IMR-90 (cell line): ENCODE measurements at regions not wholly inside any gene's neighbourhood (a gene's known extent, or its start where the extent isn't known, plus 50 kb on each side); places are given as distances from the start of the nearest gene placed in this dataset.
A peak's percentile ranks its signal among the peaks of the same experiment; 100 is the strongest.

ENCODE experiments used
- ATAC-seq: fragments of 200-7000 bp; cut with Tn5 transposase; 2 replicates; pipeline ENCODE4 v1.9.1; 2020; ENCODE audit warnings: low read depth, mild to moderate bottlenecking, moderate library complexity
- BruUV-seq: library from RNA; stranded (reverse); fragments of 400-500 nt; replicated peaks from 2 replicates; lab custom pipeline; 2021; lab: Mats Ljungman, UMichigan
- CTCF ChIA-PET: fragments of 300-600 bp; formaldehyde crosslinking; extraction: SDS; loops from one replicate; lab custom pipeline; 2021; ENCODE audit warnings: antibody characterized with exemption; lab: Yijun Ruan, JAX
- POLR2A ChIA-PET: fragments of 300-600 bp; sonication (Branson Sonifier 250); formaldehyde crosslinking; loops from one replicate; lab custom pipeline; 2022; ENCODE audit warnings: antibody characterized with exemption; ENCODE audit not compliant: unreplicated experiment; lab: Charles Lee
- DNase-seq: peaks from one replicate; pipeline ENCODE4 v3.0.0; 2013
- H2AFZ ChIP-seq: replicated peaks from 2 replicates; pipeline ENCODE3; 2013; ENCODE audit warnings: low read length, mild to moderate bottlenecking; ENCODE audit not compliant: poor library complexity
- H2AK5ac ChIP-seq: 2 replicates; pipeline ENCODE4 v1.6.1; 2013; ENCODE audit warnings: low read depth, low read length, inconsistent platforms
- H2AK9ac ChIP-seq: replicated peaks from 2 replicates; pipeline ENCODE3; 2013; ENCODE audit warnings: mild to moderate bottlenecking, low read depth, low read length, moderate library complexity; ENCODE audit not compliant: poor library complexity
- H2BK120ac ChIP-seq: 2 replicates; pipeline ENCODE4 v1.6.1; 2013; ENCODE audit warnings: low read depth, low read length, inconsistent platforms
- H2BK15ac ChIP-seq: 3 replicates; pipeline ENCODE4 v1.6.1; 2013; ENCODE audit warnings: low read depth, low read length, inconsistent platforms
- H2BK20ac ChIP-seq: 2 replicates; pipeline ENCODE4 v1.6.1; 2013; ENCODE audit warnings: low read depth, mild to moderate bottlenecking, inconsistent platforms, low read length, moderate library complexity
- H2BK5ac ChIP-seq: 2 replicates; pipeline ENCODE4 v1.6.1; 2013; ENCODE audit warnings: mild to moderate bottlenecking, low read depth, low read length, inconsistent platforms; ENCODE audit not compliant: poor library complexity, severe bottlenecking
- H3K14ac ChIP-seq: replicated peaks from 2 replicates; pipeline ENCODE4 v1.6.1; 2013; ENCODE audit warnings: low read depth, low read length, inconsistent platforms
- H3K18ac ChIP-seq: 2 replicates; pipeline ENCODE4 v1.6.1; 2013; ENCODE audit warnings: low read depth, low read length, control low read depth
- H3K23ac ChIP-seq: 2 replicates; pipeline ENCODE4 v1.6.1; 2013; ENCODE audit warnings: low read depth, low read length, inconsistent platforms
- H3K27ac ChIP-seq: 2 replicates; pipeline ENCODE4 v1.5.1; 2013; ENCODE audit warnings: mild to moderate bottlenecking, control low read depth, low read length; ENCODE audit not compliant: insufficient read depth
- H3K27me3 ChIP-seq: 2 replicates; pipeline ENCODE4 v1.6.1; 2013; ENCODE audit warnings: low read length; ENCODE audit not compliant: control insufficient read depth, insufficient read depth
- H3K36me3 ChIP-seq: 2 replicates; pipeline ENCODE4 v1.6.1; 2013; ENCODE audit warnings: low read length, mixed read lengths; ENCODE audit not compliant: control insufficient read depth, insufficient read depth
- H3K4ac ChIP-seq: 2 replicates; pipeline ENCODE4 v1.6.1; 2013; ENCODE audit warnings: low read depth, low read length, inconsistent platforms
- H3K4me1 ChIP-seq: 2 replicates; pipeline ENCODE4 v1.6.1; 2013; ENCODE audit warnings: low read length, mixed read lengths; ENCODE audit not compliant: control insufficient read depth, insufficient read depth
- H3K4me2 ChIP-seq: 2 replicates; pipeline ENCODE4 v1.6.1; 2013; ENCODE audit warnings: low read depth, mild to moderate bottlenecking, control low read depth, low read length, moderate library complexity
- H3K4me3 ChIP-seq: 2 replicates; pipeline ENCODE4 v1.5.1; 2013; ENCODE audit warnings: low read depth, mild to moderate bottlenecking, control low read depth, low read length, moderate library complexity; ENCODE audit not compliant: insufficient read depth
- H3K56ac ChIP-seq: 2 replicates; pipeline ENCODE4 v1.6.1; 2013; ENCODE audit warnings: low read length, inconsistent platforms; ENCODE audit not compliant: insufficient read depth; ENCODE audit errors: extremely low read depth
- H3K79me1 ChIP-seq, 2 experiments: 2 replicates each; pipeline ENCODE4 v1.6.1; 2013; ENCODE audit warnings: low read length in 2 of 2, inconsistent platforms in 1 of 2, low read depth in 1 of 2
- H3K9ac ChIP-seq: 2 replicates; pipeline ENCODE4 v1.6.1; 2013; ENCODE audit warnings: low read depth, low read length, control low read depth
- H3K9me1 ChIP-seq: 2 replicates; pipeline ENCODE4 v1.6.1; 2013; ENCODE audit warnings: low read length, inconsistent platforms; ENCODE audit not compliant: insufficient read depth
- H3K9me3 ChIP-seq: 2 replicates; pipeline ENCODE4 v1.6.1; 2013; ENCODE audit warnings: low read length; ENCODE audit not compliant: control insufficient read depth, insufficient read depth
- H4K20me1 ChIP-seq: 2 replicates; pipeline ENCODE4 v1.6.1; 2013; ENCODE audit warnings: low read length, inconsistent platforms; ENCODE audit not compliant: insufficient read depth
- H4K5ac ChIP-seq: 2 replicates; pipeline ENCODE4 v1.6.1; 2013; ENCODE audit warnings: mild to moderate bottlenecking, low read depth, low read length, control low read depth
- H4K8ac ChIP-seq, 2 experiments: 2 replicates each; pipeline ENCODE4 v1.6.1; 2013; ENCODE audit warnings: low read depth in 2 of 2, low read length in 2 of 2, control low read depth in 1 of 2, inconsistent platforms in 1 of 2
- H4K91ac ChIP-seq: 2 replicates; pipeline ENCODE4 v1.6.1; 2013; ENCODE audit warnings: low read depth, low read length, inconsistent platforms; ENCODE audit not compliant: insufficient read depth
- CEBPB ChIP-seq: IDR thresholded peaks from 2 replicates; pipeline ENCODE4 v1.6.1; 2012; ENCODE audit warnings: low read depth, low read length, improper control_type of control experiment
- MAFK ChIP-seq: IDR thresholded peaks from 2 replicates; pipeline ENCODE4 v1.6.1; 2012; ENCODE audit warnings: low read depth, low read length, improper control_type of control experiment
- RAD21 ChIP-seq: IDR thresholded peaks from 2 replicates; pipeline ENCODE4 v1.6.1; 2012; ENCODE audit warnings: low read length, improper control_type of control experiment
- RCOR1 ChIP-seq: IDR thresholded peaks from 2 replicates; pipeline ENCODE4 v1.6.1; 2012; ENCODE audit warnings: mild to moderate bottlenecking, low read length, improper control_type of control experiment; ENCODE audit not compliant: insufficient replicate concordance
- SMC3 ChIP-seq: fragments of 150-350 bp; IDR thresholded peaks from 2 replicates; pipeline ENCODE4 v1.6.1; 2016; ENCODE audit warnings: low read depth, mild to moderate bottlenecking, antibody characterized with exemption, low read length, moderate library complexity
- WGBS, 2 experiments: methylation state at CpG; one replicate each; pipeline versions ENCODE4 v1.1.5 to v1.1.7; 2013; ENCODE audit warnings: missing lambda C conversion rate in 2 of 2; ENCODE audit not compliant: insufficient read length in 1 of 2; ENCODE audit errors: extremely low coverage in 2 of 2; 5-methylcytosine and 5-hydroxymethylcytosine counted together
- dilution Hi-C: fragments of 300-500 bp; cut with HindIII; formaldehyde crosslinking; loops from one replicate; pipeline ENCODE4 v1.14.3; 2018; ENCODE audit warnings: low sequenced_read_pairs; ENCODE audit not compliant: unreplicated experiment
- in situ Hi-C: fragments of 300-500 bp; cut with MboI; formaldehyde crosslinking; loops from 3 replicates; pipeline ENCODE4 v1.14.3; 2019; ENCODE audit warnings: low sequenced_read_pairs, inconsistent platforms, mixed read lengths
- intact Hi-C: fragments of 100-400 bp; cut with micrococcal nuclease; formaldehyde crosslinking; loops from 2 replicates; pipeline ENCODE4 v1.10.0; 2022

- TF ChIP-seq SMC3 (0 out of 2 replicates have a peak, but pooled peaks have one; percentile 11), RAD21 (peak; percentile 8; the same call in 1 of the 2 replicates), MAFK (peak; percentile 23; the same call in 1 of the 2 replicates)
Observed at GRCh38 chr2:67503066-67503795, 106.1 kb downstream of the ETAA1 start (continued).

- H3K27ac ChIP-seq, result no peak overlapping the region
- H2AK9ac ChIP-seq, result no peak overlapping the region
- peak overlapping the region; percentile 86; the same call in 1 of the 2 replicates for H3K18ac ChIP-seq
- H3K4me2 ChIP-seq, result no peak overlapping the region
- no CpG with 5 or more reads among the region's 3 CpGs for WGBS, 2 experiments
- no peak overlapping the region for H2AK5ac ChIP-seq
- H4K91ac ChIP-seq, result no peak overlapping the region
- H2BK15ac ChIP-seq, result peak overlapping the region; percentile 62; the same call in 2 of the 3 replicates
- peak overlapping the region in 1 of 2 experiments; percentile 0; a peak in 1 of 4 replicates for H4K8ac ChIP-seq
- H3K4ac ChIP-seq, result no peak overlapping the region
- H3K23ac ChIP-seq, result peak overlapping the region; percentile 20; the same call in 1 of the 2 replicates
- no peaks in the 10 kb centered on the region for H3K9me3 ChIP-seq
- in situ Hi-C loops (no loop called here), dilution Hi-C loops (no loop called here), intact Hi-C loops (no loop called here)
- H4K5ac ChIP-seq, result peak overlapping the region; percentile 72; the same call in 1 of the 2 replicates
- no peaks in the 10 kb centered on the region for H4K20me1 ChIP-seq
- H2BK5ac ChIP-seq, result peak overlapping the region; percentile 31
- no peak overlapping the region for H2AFZ ChIP-seq
- no peak for ATAC-seq
- BruUV-seq, result no TSS peak
- no peak overlapping the region for H3K9ac ChIP-seq
- H3K4me3 ChIP-seq, result no peak overlapping the region
- no peak overlapping the region for H3K56ac ChIP-seq
- H3K79me1 ChIP-seq, result no peaks in the 10 kb centered on the region
- peaks cover 5% of the 10 kb centered on the region for H3K4me1 ChIP-seq
- peak overlapping the region; percentile 62; the same call in 1 of the 2 replicates for H3K14ac ChIP-seq
- no peaks in the 10 kb centered on the region for H3K9me1 ChIP-seq
- H2BK120ac ChIP-seq, result peak overlapping the region; percentile 30; the same call in 1 of the 2 replicates
- no peaks in the 10 kb centered on the region for H3K36me3 ChIP-seq
- peak overlapping the region; percentile 33; the same call in 1 of the 2 replicates for H2BK20ac ChIP-seq
- TF ChIP-seq CEBPB (peak; percentile 24; the same call in 1 of the 2 replicates), RCOR1 (no peak)
- POLR2A ChIA-PET, result no interaction called here
- CTCF ChIA-PET, result no interaction called here
- H3K27me3 ChIP-seq, result no peaks in the 10 kb centered on the region
- DNase-seq, result peak; percentile 42
Observed at GRCh38 chr2:67510745-67511144, 113.6 kb downstream of the ETAA1 start.
